Omental fat pad (tissue), 3 donors: ENCODE measurements at regions not wholly inside any gene's neighbourhood (a gene's known extent, or its start where the extent isn't known, plus 50 kb on each side); places are given as distances from the start of the nearest gene placed in this dataset.

ENCODE experiments used
- ATAC-seq: fragments of 150-250 bp; one replicate; pipeline ENCODE4 v1.9.1; 2016; ENCODE audit warnings: mild to moderate bottlenecking, moderate library complexity; ENCODE audit not compliant: low FRiP score
- DNase-seq: peaks from one replicate; pipeline ENCODE4 v3.0.0-alpha.2; 2019; ENCODE audit warnings: low spot score
- CTCF ChIP-seq, 3 donors: fragments of 450-650 bp; IDR thresholded peaks; one replicate each; pipeline ENCODE4 v1.5.1; 2016 to 2017; ENCODE audit warnings: antibody characterized with exemption in 3 of 3, mild to moderate bottlenecking in 3 of 3, moderate library complexity in 2 of 3

GRCh38 chr5:67543720-67544270 lies 347.2 kb upstream of the CD180 start:
- DNase-seq (no peak), ATAC-seq (no peak)
- TF ChIP-seq CTCF (IDR thresholded peaks at IDR 0.05), result no peak

GRCh38 chr5:67542479-67542878 lies 345.9 kb upstream of the CD180 start:
- TF ChIP-seq CTCF (IDR thresholded peaks at IDR 0.05), result no peak
- no peak for DNase-seq
- ATAC-seq, result no peak

GRCh38 chr5:67541875-67542274 lies 345.3 kb upstream of the CD180 start:
- ATAC-seq, result no peak
- no peak for DNase-seq
- no peak for TF ChIP-seq CTCF (IDR thresholded peaks at IDR 0.05)

- TF ChIP-seq CTCF (IDR thresholded peaks at IDR 0.05), result no peak
- DNase-seq (no peak), ATAC-seq (no peak)
Measured at GRCh38 chr5:67538855-67539506, 342.4 kb upstream of the CD180 start.

- DNase-seq, result no peak
- no peak for TF ChIP-seq CTCF (IDR thresholded peaks at IDR 0.05)
- ATAC-seq, result no peak
Measured at GRCh38 chr5:67537439-67538148, 341.0 kb upstream of the CD180 start.

DNA sequence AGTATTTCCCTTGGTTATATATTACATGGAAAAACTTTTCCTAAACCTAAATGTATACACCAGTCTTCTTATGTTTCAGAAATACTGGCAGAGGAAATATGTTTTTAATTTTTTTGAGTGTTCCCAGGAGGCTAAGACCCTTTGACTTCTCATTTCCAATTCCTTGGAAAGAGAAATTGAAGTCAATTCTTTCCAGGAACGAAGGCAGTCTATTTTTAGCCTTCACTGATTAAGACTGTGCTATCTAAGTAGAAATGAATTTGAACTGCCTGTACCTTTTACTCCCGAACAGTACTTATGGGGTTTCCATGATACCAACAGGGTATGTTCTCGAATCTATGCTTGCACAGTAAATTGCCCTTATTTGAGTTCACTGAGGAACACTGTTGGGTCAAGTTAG lies 340.3 kb upstream of the CD180 start:
- no peak for DNase-seq
- ATAC-seq, result no peak
- TF ChIP-seq CTCF (IDR thresholded peaks at IDR 0.05), result no peak
